DOHH2 (cell line): ENCODE measurements at regions not wholly inside any gene's neighbourhood (a gene's known extent, or its start where the extent isn't known, plus 50 kb on each side); places are given as distances from the start of the nearest gene placed in this dataset.
"Not testable (repeated sequence)": the region's sequence is repeated elsewhere in the genome, so short reads cannot be mapped to it uniquely, and the experiment has no call there.

Experiments
- CTCF ChIP-seq: fragments of 200-600 bp; sonication (generic); IDR thresholded peaks from one replicate; pipeline ENCODE4 v1.5.1; 2014; ENCODE audit warnings: antibody characterized with exemption, mild to moderate bottlenecking, low read depth, low read length; ENCODE audit not compliant: poor library complexity, severe bottlenecking
- EZH2phosphoT487 ChIP-seq: fragments of 200-600 bp; sonication (generic); IDR thresholded peaks from 2 replicates; pipeline ENCODE4 v1.6.1; 2017; ENCODE audit warnings: borderline replicate concordance, mild to moderate bottlenecking, antibody characterized with exemption, low read length, moderate library complexity, mixed read lengths

DNA sequence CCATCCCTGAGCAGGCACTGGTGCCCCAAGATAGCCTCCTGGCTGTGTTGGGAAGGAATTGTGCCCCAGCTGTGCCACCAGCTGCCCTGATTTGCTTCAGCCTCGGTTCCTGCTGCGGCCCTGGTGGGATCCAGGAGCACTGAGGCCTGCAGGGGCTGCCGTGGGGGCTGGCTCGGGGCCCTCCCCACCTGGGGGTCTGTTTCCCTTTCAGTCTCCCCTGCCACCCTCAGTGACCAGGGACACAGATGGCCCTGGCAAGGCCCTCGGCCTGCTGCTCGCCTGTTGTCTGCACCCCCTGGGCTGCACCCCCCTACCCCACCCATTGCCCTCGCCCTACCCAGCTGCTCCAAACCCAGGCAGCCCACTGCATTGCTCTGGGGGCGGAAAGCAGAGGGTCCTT is 483.8 kb downstream of the TUBA3C start:
- not testable (repeated sequence) for TF ChIP-seq CTCF, EZH2phosphoT487
